ENCODE measurements at regions not wholly inside any gene's neighbourhood (a gene's known extent, or its start where the extent isn't known, plus 50 kb on each side); places are given as distances from the start of the nearest gene placed in this dataset.

GRCh38 chr12:23238957-23239356 lies 614.0 kb downstream of the ETNK1 start:
- no peak for TF ChIP-seq CTCF (IDR thresholded peaks at IDR 0.05)
- no peak for TF ChIP-seq POLR2A (IDR thresholded peaks at IDR 0.05)
